ENCODE measurements at regions not wholly inside any gene's neighbourhood (a gene's known extent, or its start where the extent isn't known, plus 50 kb on each side); places are given as distances from the start of the nearest gene placed in this dataset.

DNA sequence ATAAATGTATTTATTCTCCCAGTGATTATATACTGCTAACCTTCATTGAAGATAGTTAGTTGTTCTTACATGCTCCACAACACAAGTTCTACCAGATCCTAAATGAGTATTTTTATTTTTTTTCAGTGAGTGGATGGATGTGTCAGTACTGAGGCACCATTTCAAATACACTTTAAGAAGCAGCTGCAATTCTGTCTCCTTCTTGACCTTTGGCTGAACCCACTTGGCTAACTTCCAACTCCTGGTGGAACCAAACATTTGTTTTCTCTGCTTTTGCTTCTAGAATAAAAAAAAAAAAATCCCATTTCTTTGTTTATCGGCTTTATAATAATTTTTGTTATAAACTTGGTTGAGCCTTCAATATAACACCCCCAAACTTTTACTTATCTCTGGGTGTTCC, 458.3 kb upstream of the MAP3K7 start:
- intact Hi-C loops (cut with micrococcal nuclease): no loop called here
- no peak overlapping the region for H3K4me3 Mint-ChIP-seq
- H3K79me2 ChIP-seq (ENCODE audit: insufficient read depth, low read length): no peaks in the 10 kb centered on the region
- H3K27me3 Mint-ChIP-seq (ENCODE audit: low read depth in 3 of 3): no peaks in the 10 kb centered on the region
- no peak for DNase-seq
- no peak overlapping the region for H3K27ac Mint-ChIP-seq
- TF ChIP-seq, protein P1, sequence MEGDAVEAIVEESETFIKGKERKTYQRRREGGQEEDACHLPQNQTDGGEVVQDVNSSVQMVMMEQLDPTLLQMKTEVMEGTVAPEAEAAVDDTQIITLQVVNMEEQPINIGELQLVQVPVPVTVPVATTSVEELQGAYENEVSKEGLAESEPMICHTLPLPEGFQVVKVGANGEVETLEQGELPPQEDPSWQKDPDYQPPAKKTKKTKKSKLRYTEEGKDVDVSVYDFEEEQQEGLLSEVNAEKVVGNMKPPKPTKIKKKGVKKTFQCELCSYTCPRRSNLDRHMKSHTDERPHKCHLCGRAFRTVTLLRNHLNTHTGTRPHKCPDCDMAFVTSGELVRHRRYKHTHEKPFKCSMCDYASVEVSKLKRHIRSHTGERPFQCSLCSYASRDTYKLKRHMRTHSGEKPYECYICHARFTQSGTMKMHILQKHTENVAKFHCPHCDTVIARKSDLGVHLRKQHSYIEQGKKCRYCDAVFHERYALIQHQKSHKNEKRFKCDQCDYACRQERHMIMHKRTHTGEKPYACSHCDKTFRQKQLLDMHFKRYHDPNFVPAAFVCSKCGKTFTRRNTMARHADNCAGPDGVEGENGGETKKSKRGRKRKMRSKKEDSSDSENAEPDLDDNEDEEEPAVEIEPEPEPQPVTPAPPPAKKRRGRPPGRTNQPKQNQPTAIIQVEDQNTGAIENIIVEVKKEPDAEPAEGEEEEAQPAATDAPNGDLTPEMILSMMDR (IDR thresholded peaks at IDR 0.05): no peak
- H3K4me1 ChIP-seq (ENCODE audit: control insufficient read depth in 1 of 2, insufficient read depth in 2 of 2, low read length in 2 of 2): no peaks in the 10 kb centered on the region
- H3K4me1 Mint-ChIP-seq: no peaks in the 10 kb centered on the region
- H4K20me1 ChIP-seq (ENCODE audit: insufficient read depth, low read length): no peaks in the 10 kb centered on the region
- H3K9me3 ChIP-seq (replicated peaks in 1 of 2; ENCODE audit: control insufficient read depth in 1 of 2, insufficient read depth in 1 of 2, low read length in 2 of 2): no peaks in the 10 kb centered on the region
- H3K9me3 Mint-ChIP-seq: peaks cover 0 to 6% (median 0%) of the 10 kb centered on the region in 7 donors
- WGBS (ENCODE audit: insufficient coverage): no CpG with 5 or more reads among the region's 1 CpG
- no peak overlapping the region for H3K27ac ChIP-seq (ENCODE audit: low read depth in 1 of 2, low read length in 2 of 2)
- H3K4me2 ChIP-seq (replicated peaks; ENCODE audit: extremely low read depth, low read length, poor library complexity, severe bottlenecking): no peak overlapping the region
- H3K36me3 ChIP-seq (replicated peaks in 1 of 2; ENCODE audit: control insufficient read depth in 1 of 2, insufficient read depth in 2 of 2, low read length in 2 of 2): no peaks in the 10 kb centered on the region
- no peak overlapping the region for H3K4me3 ChIP-seq (replicated peaks in 1 of 3; ENCODE audit: low read depth in 2 of 3, low read length in 3 of 3)
- no peaks in the 10 kb centered on the region for H3K36me3 Mint-ChIP-seq
- H3K9ac ChIP-seq (ENCODE audit: insufficient read depth, low read length, poor library complexity, severe bottlenecking): no peak overlapping the region
- no peaks in the 10 kb centered on the region for H3K27me3 ChIP-seq (ENCODE audit: control insufficient read depth in 2 of 2, insufficient read depth in 2 of 2, low read length in 2 of 2)
- no peak overlapping the region for H2AFZ ChIP-seq (ENCODE audit: insufficient read depth, low read depth, low read length, poor library complexity, severe bottlenecking)

DNA sequence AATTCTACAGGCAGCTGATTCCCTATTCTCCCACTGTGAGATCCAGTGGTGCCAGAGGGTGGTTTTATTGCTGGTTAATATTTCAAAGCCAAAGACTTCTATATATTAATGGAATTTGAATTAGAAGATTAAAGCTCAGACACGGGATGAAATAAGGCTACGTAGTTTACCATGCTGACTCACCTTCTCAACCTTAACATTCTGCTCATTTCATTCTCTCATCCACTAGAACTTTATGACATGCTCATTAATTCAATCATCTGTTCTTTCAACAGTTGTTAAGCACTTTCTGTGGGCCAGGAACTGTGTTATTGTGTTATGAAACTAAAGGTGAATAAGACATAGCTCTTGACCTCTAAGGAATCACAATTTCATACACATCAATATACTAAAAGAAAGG, 456.9 kb upstream of the MAP3K7 start:
- TF ChIP-seq, protein P1 (IDR thresholded peaks at IDR 0.05): no peak
- DNase-seq: no peak
- Histone ChIP-seq H3K4me2 (replicated peaks; ENCODE audit: extremely low read depth, low read length, poor library complexity, severe bottlenecking) (no peak overlapping the region), H3K27ac (ENCODE audit: low read depth in 1 of 2, low read length in 2 of 2) (no peak overlapping the region), H3K9ac (ENCODE audit: insufficient read depth, low read length, poor library complexity, severe bottlenecking) (no peak overlapping the region), H2AFZ (ENCODE audit: insufficient read depth, low read depth, low read length, poor library complexity, severe bottlenecking) (no peak overlapping the region), H3K4me3 (replicated peaks in 1 of 3; ENCODE audit: low read depth in 2 of 3, low read length in 3 of 3) (no peak overlapping the region), H3K27me3 (ENCODE audit: control insufficient read depth in 2 of 2, insufficient read depth in 2 of 2, low read length in 2 of 2) (no peaks in the 10 kb centered on the region), H3K36me3 (replicated peaks in 1 of 2; ENCODE audit: control insufficient read depth in 1 of 2, insufficient read depth in 2 of 2, low read length in 2 of 2) (no peaks in the 10 kb centered on the region), H3K79me2 (ENCODE audit: insufficient read depth, low read length) (no peaks in the 10 kb centered on the region), H3K4me1 (ENCODE audit: control insufficient read depth in 1 of 2, insufficient read depth in 2 of 2, low read length in 2 of 2) (no peaks in the 10 kb centered on the region), H3K9me3 (replicated peaks in 1 of 2; ENCODE audit: control insufficient read depth in 1 of 2, insufficient read depth in 1 of 2, low read length in 2 of 2) (no peaks in the 10 kb centered on the region), H4K20me1 (ENCODE audit: insufficient read depth, low read length) (no peaks in the 10 kb centered on the region)
- Mint-ChIP-seq H3K27ac (no peak overlapping the region), H3K4me1 (no peaks in the 10 kb centered on the region), H3K9me3 (peaks cover 0 to 4% (median 0%) of the 10 kb centered on the region in 7 donors), H3K4me3 (no peak overlapping the region), H3K36me3 (no peaks in the 10 kb centered on the region), H3K27me3 (ENCODE audit: low read depth in 3 of 3) (peaks cover 0 to 1% (median 0%) of the 10 kb centered on the region in 3 donors)
- intact Hi-C loops (cut with micrococcal nuclease): no loop called here
- no CpG with 5 or more reads among the region's 2 CpGs for WGBS (ENCODE audit: insufficient coverage)
